ENCODE measurements at regions not wholly inside any gene's neighbourhood (a gene's known extent, or its start where the extent isn't known, plus 50 kb on each side); places are given as distances from the start of the nearest gene placed in this dataset.

DNA sequence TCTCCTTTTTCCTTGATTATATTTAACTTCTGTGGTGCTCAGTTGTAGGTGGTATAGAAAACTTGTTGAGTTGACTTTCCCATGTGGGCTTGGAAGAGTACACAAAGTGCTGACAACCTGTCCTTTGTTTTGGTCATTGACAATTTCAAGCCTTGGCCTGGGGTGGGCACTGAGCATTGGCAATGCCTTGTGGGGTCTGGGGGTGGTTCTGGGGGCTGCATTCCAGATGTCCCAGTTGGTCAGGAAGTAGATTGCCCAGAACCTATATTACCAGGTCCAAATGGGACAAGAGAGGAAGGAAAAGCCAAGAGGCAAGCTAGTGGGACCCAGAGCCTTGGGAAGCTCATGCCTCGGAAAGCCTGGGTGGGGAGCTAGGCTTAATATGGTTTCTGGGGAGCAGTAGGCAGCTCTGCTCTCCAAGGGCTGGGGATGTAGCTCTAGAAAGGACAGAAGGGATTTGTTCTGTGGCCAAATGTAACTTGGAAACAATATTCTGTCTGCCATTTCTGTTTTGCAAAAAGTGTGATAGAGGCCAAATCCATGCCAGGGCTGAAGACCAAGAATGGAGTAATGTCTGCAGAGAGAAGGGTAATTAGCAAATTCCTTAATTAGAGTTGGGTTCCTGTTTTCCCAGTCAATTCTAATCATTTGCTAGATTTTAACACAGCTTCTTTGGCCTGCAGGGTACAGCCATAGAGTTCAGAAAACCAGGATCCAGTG is 87.4 kb downstream of the SLC4A3 start:
- H3K27ac ChIP-seq (ENCODE audit: low read depth in 2 of 2, low read length in 2 of 2): no peak overlapping the region
- intact Hi-C loops (cut with DNase I): no loop called here
- DNase-seq: no peak

DNA sequence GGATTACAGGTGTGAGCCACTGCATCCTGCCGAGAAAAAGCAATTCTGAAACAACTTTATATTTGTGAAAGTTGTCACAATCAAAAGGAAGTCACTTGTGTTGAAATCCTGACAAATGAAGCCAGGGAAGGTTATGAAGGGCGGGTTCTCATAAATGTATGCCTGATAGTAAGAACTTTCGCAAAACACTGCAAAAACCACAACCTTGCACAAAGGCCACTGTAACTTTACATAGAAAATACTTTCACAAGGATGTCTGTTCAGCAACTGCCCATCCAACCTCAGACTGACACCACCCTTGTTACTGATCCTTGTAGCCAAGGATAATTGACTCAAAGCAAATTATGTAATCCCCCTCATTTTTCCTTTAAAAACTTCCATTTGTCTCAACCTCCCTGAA is 90.6 kb downstream of the SLC4A3 start:
- FAIRE-seq (no peak), DNase-seq (no peak)
- Histone ChIP-seq H3K9me3 (ENCODE audit: control insufficient read depth in 2 of 3, insufficient read depth in 1 of 3, low read length in 3 of 3) (no peaks in the 10 kb centered on the region), H3K4me3 (ENCODE audit: low read length in 3 of 3) (no peak overlapping the region), H3K27ac (ENCODE audit: low read depth in 2 of 2, low read length in 2 of 2) (no peak overlapping the region), H3K36me3 (ENCODE audit: control insufficient read depth in 2 of 3, insufficient read depth in 3 of 3, low read length in 3 of 3) (no peaks in the 10 kb centered on the region), H3K9ac (ENCODE audit: low read length in 3 of 3) (no peak overlapping the region), H3K4me1 (ENCODE audit: control insufficient read depth in 2 of 3, insufficient read depth in 2 of 3, low read depth in 1 of 3, low read length in 3 of 3) (no peaks in the 10 kb centered on the region), H3K27me3 (ENCODE audit: control insufficient read depth, insufficient read depth, low read length) (no peaks in the 10 kb centered on the region)
- intact Hi-C loops (cut with DNase I): no loop called here
- TF ChIP-seq, protein P1, sequence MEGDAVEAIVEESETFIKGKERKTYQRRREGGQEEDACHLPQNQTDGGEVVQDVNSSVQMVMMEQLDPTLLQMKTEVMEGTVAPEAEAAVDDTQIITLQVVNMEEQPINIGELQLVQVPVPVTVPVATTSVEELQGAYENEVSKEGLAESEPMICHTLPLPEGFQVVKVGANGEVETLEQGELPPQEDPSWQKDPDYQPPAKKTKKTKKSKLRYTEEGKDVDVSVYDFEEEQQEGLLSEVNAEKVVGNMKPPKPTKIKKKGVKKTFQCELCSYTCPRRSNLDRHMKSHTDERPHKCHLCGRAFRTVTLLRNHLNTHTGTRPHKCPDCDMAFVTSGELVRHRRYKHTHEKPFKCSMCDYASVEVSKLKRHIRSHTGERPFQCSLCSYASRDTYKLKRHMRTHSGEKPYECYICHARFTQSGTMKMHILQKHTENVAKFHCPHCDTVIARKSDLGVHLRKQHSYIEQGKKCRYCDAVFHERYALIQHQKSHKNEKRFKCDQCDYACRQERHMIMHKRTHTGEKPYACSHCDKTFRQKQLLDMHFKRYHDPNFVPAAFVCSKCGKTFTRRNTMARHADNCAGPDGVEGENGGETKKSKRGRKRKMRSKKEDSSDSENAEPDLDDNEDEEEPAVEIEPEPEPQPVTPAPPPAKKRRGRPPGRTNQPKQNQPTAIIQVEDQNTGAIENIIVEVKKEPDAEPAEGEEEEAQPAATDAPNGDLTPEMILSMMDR (IDR thresholded peaks at IDR 0.05; ENCODE audit: borderline replicate concordance, extremely low read depth, insufficient read depth): no peak

More for the DNA sequence above, 87.4 kb downstream of the SLC4A3 start:
- H3K4me3 ChIP-seq (ENCODE audit: low read length in 3 of 3): no peak overlapping the region
- H3K9ac ChIP-seq (ENCODE audit: low read length in 3 of 3): no peak overlapping the region
- TF ChIP-seq, protein P1 (IDR thresholded peaks at IDR 0.05; ENCODE audit: borderline replicate concordance, extremely low read depth, insufficient read depth): no peak
- no peaks in the 10 kb centered on the region for H3K36me3 ChIP-seq (ENCODE audit: control insufficient read depth in 2 of 3, insufficient read depth in 3 of 3, low read length in 3 of 3)
- no peak for FAIRE-seq
- no peaks in the 10 kb centered on the region for H3K9me3 ChIP-seq (ENCODE audit: control insufficient read depth in 2 of 3, insufficient read depth in 1 of 3, low read length in 3 of 3)
- no peaks in the 10 kb centered on the region for H3K4me1 ChIP-seq (ENCODE audit: control insufficient read depth in 2 of 3, insufficient read depth in 2 of 3, low read depth in 1 of 3, low read length in 3 of 3)
- H3K27me3 ChIP-seq (ENCODE audit: control insufficient read depth, insufficient read depth, low read length): no peaks in the 10 kb centered on the region

GRCh38 chr2:219719521-219719920 is 92.1 kb downstream of the SLC4A3 start:
- no peaks in the 10 kb centered on the region for H3K9me3 ChIP-seq (ENCODE audit: control insufficient read depth in 2 of 3, insufficient read depth in 1 of 3, low read length in 3 of 3)
- H3K27ac ChIP-seq (ENCODE audit: low read depth in 2 of 2, low read length in 2 of 2): no peak overlapping the region
- DNase-seq (no peak), FAIRE-seq (no peak)
- H3K4me1 ChIP-seq (ENCODE audit: control insufficient read depth in 2 of 3, insufficient read depth in 2 of 3, low read depth in 1 of 3, low read length in 3 of 3): no peaks in the 10 kb centered on the region
- H3K9ac ChIP-seq (ENCODE audit: low read length in 3 of 3): no peak overlapping the region
- intact Hi-C loops (cut with DNase I): no loop called here
- TF ChIP-seq, protein P1 (IDR thresholded peaks at IDR 0.05; ENCODE audit: borderline replicate concordance, extremely low read depth, insufficient read depth): no peak
- H3K4me3 ChIP-seq (ENCODE audit: low read length in 3 of 3): no peak overlapping the region
- no peaks in the 10 kb centered on the region for H3K36me3 ChIP-seq (ENCODE audit: control insufficient read depth in 2 of 3, insufficient read depth in 3 of 3, low read length in 3 of 3)
- H3K27me3 ChIP-seq (ENCODE audit: control insufficient read depth, insufficient read depth, low read length): no peaks in the 10 kb centered on the region

DNA sequence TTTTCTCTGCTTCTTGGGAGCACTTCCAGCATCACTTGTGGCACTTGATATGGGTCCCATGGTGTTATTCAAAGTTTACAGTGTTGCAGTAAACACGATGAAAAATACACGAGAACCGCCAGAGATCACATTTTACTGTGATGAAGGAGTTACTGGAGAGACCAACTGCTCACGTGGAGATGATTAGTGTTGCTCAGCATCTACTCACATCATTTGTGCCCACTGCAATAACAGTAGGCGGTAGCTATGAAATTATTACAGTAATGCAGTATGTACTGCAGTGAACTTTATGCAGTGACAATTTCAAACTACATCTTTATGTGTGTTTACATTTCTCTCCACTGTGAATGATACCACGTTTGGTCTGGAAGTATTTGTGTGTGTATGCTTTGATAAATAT is 93.5 kb downstream of the SLC4A3 start:
- no peak for FAIRE-seq
- no peaks in the 10 kb centered on the region for H3K36me3 ChIP-seq (ENCODE audit: control insufficient read depth in 2 of 3, insufficient read depth in 3 of 3, low read length in 3 of 3)

More for the DNA sequence above, 93.5 kb downstream of the SLC4A3 start:
- TF ChIP-seq, protein P1 (IDR thresholded peaks at IDR 0.05; ENCODE audit: borderline replicate concordance, extremely low read depth, insufficient read depth): no peak
- Histone ChIP-seq H3K9me3 (ENCODE audit: control insufficient read depth in 2 of 3, insufficient read depth in 1 of 3, low read length in 3 of 3) (no peaks in the 10 kb centered on the region), H3K4me1 (ENCODE audit: control insufficient read depth in 2 of 3, insufficient read depth in 2 of 3, low read depth in 1 of 3, low read length in 3 of 3) (no peaks in the 10 kb centered on the region), H3K27me3 (ENCODE audit: control insufficient read depth, insufficient read depth, low read length) (no peaks in the 10 kb centered on the region), H3K9ac (ENCODE audit: low read length in 3 of 3) (no peak overlapping the region), H3K27ac (ENCODE audit: low read depth in 2 of 2, low read length in 2 of 2) (no peak overlapping the region), H3K4me3 (ENCODE audit: low read length in 3 of 3) (no peak overlapping the region)
- intact Hi-C loops (cut with DNase I): no loop called here
- no peak for DNase-seq

Data from kidney (tissue), 13 donors.